K562 (cell line): ENCODE measurements at regions not wholly inside any gene's neighbourhood (a gene's known extent, or its start where the extent isn't known, plus 50 kb on each side); places are given as distances from the start of the nearest gene placed in this dataset.
A peak's percentile ranks its signal among the peaks of the same experiment; 100 is the strongest.

ENCODE experiments used
- ATAC-seq: fragments of 200-7000 bp; cut with Tn5 transposase; 3 replicates; pipeline ENCODE4 v1.9.1; 2020; ENCODE audit warnings: moderate library complexity
- BruUV-seq: library from RNA; stranded (reverse); fragments of 400-500 nt; replicated peaks from 2 replicates; lab custom pipeline; 2021; lab: Mats Ljungman, UMichigan
- CTCF ChIA-PET: fragments of 300-600 bp; formaldehyde crosslinking; extraction: SDS; loops from one replicate; lab custom pipeline; 2021; ENCODE audit warnings: low intra/inter-chr PET ratio; lab: Yijun Ruan, JAX
- POLR2A ChIA-PET: fragments of 300-600, 350-650 bp; sonication (Branson Sonifier 250); formaldehyde crosslinking; extraction: SDS; loops from one replicate; lab custom pipeline; 2021; ENCODE audit warnings: antibody characterized with exemption, inconsistent platforms; lab: Yijun Ruan, JAX
- DNase-seq, 4 experiments: peaks; one replicate each; pipeline versions ENCODE4 v3.0.0 to v3.0.0-alpha.2; 2011 to 2018; ENCODE audit warnings: low spot score in 3 of 4, mixed read lengths in 3 of 4; ENCODE audit errors: extremely low read depth in 1 of 4
- FAIRE-seq: peaks from 2 replicates; lab custom pipeline; 2011; peaks lifted over from hg19 to GRCh38; lab: Jason Lieb, UNC
- H2AFZ ChIP-seq: 2 replicates; pipeline ENCODE4 v1.6.0; 2011; ENCODE audit warnings: low read depth, low read length, control low read depth, inconsistent platforms
- H3K27ac ChIP-seq: fragments of 200-600 bp; 3 replicates; pipeline ENCODE4 v1.8.0; 2011; ENCODE audit warnings: low read depth, mild to moderate bottlenecking, control low read depth, inconsistent platforms, low read length, moderate library complexity, mixed read lengths; ENCODE audit errors: extremely low read depth
- H3K27me3 ChIP-seq, 2 experiments: fragments of 300-600 bp in 1 of 2; 2 replicates in 1 of 2; 3 replicates in 1 of 2; pipeline versions ENCODE4 v1.6.0 to v1.8.0; 2011; ENCODE audit warnings: inconsistent platforms in 2 of 2, low read length in 2 of 2, mild to moderate bottlenecking in 1 of 2, mixed read lengths in 1 of 2, moderate library complexity in 1 of 2; ENCODE audit not compliant: control insufficient read depth in 2 of 2, insufficient read depth in 2 of 2
- H3K36me3 ChIP-seq: fragments of 300-600 bp; 3 replicates; pipeline ENCODE4 v1.8.0; 2011; ENCODE audit warnings: mild to moderate bottlenecking, low read length, inconsistent platforms; ENCODE audit not compliant: control insufficient read depth, insufficient read depth
- H3K4me1 ChIP-seq, 2 experiments: fragments of 200-600 bp in 1 of 2; replicated peaks in 1 of 2; 2 replicates in 1 of 2; 3 replicates in 1 of 2; pipeline versions ENCODE4 v1.5.1 to v1.8.0; 2011; ENCODE audit warnings: inconsistent platforms in 2 of 2, low read length in 2 of 2, mild to moderate bottlenecking in 1 of 2, mixed read lengths in 1 of 2, moderate library complexity in 1 of 2; ENCODE audit not compliant: control insufficient read depth in 2 of 2, insufficient read depth in 2 of 2
- H3K4me2 ChIP-seq: 2 replicates; pipeline ENCODE4 v1.6.1; 2011; ENCODE audit warnings: low read length, control low read depth, inconsistent platforms, mixed read lengths; ENCODE audit not compliant: insufficient read depth
- H3K4me3 ChIP-seq: fragments of 200-600 bp; sonication (generic), shearing (Covaris generic); 2 replicates; pipeline ENCODE4 v1.5.1; 2016; ENCODE audit warnings: control low read depth, inconsistent platforms
- H3K79me2 ChIP-seq: fragments of 200-600 bp; 3 replicates; pipeline ENCODE4 v1.8.0; 2011; ENCODE audit warnings: low read length, inconsistent platforms; ENCODE audit not compliant: control insufficient read depth, insufficient read depth
- H3K9ac ChIP-seq, 2 experiments: 2 replicates each; pipeline versions ENCODE4 v1.6.0 to v1.6.1; 2011; ENCODE audit warnings: low read depth in 2 of 2, low read length in 2 of 2, control low read depth in 1 of 2, inconsistent platforms in 1 of 2, mild to moderate bottlenecking in 1 of 2, mixed read lengths in 1 of 2; ENCODE audit not compliant: insufficient read depth in 1 of 2
- H3K9me1 ChIP-seq: one replicate; pipeline ENCODE4 v1.6.0; 2011; ENCODE audit warnings: inconsistent platforms, mild to moderate bottlenecking, low read length, moderate library complexity; ENCODE audit not compliant: control insufficient read depth, insufficient read depth
- H3K9me3 ChIP-seq: replicated peaks from 2 replicates; pipeline ENCODE4 v1.5.1; 2011; ENCODE audit warnings: low read depth, low read length, inconsistent platforms; ENCODE audit not compliant: control insufficient read depth, insufficient read depth
- H4K20me1 ChIP-seq: replicated peaks from 2 replicates; pipeline ENCODE4 v1.6.1; 2011; ENCODE audit warnings: low read length, inconsistent platforms, mixed read lengths; ENCODE audit not compliant: control insufficient read depth, insufficient read depth
- ATF1 ChIP-seq, 2 experiments: fragments of 450-650 bp in 1 of 2; IDR thresholded peaks; 2 replicates each; pipeline ENCODE4 v1.6.1; 2016; ENCODE audit warnings: missing compliant biosample characterization in 1 of 2, missing genetic modification characterization in 1 of 2
- EP300 ChIP-seq: IDR thresholded peaks from 2 replicates; pipeline ENCODE4 v1.6.1; 2012; ENCODE audit warnings: low read length, improper control_type of control experiment
- ETV5 ChIP-seq: sonication (generic); formaldehyde crosslinking; IDR thresholded peaks from 2 replicates; pipeline ENCODE4 v1.4.0; 2020; ENCODE audit warnings: low read depth, mild to moderate bottlenecking, missing genetic modification reagents
- TAF7 ChIP-seq: fragments of 450-650 bp; IDR thresholded peaks from 2 replicates; pipeline ENCODE4 v1.6.1; 2016; ENCODE audit warnings: missing genetic modification characterization, missing compliant biosample characterization
- ZKSCAN8 ChIP-seq: fragments of 200-800 bp; sonication (Bioruptor generic); IDR thresholded peaks from 2 replicates; pipeline ENCODE4 v1.6.1; 2016; ENCODE audit warnings: missing genetic modification characterization, missing compliant biosample characterization
- ZNF695 ChIP-seq: fragments of 450-650 bp; formaldehyde crosslinking; IDR thresholded peaks from 2 replicates; pipeline ENCODE4 v1.4.0; 2020; ENCODE audit warnings: mild to moderate bottlenecking, moderate library complexity
- WGBS: fragments of 100-300 bp; shearing (Covaris generic); methylation state at CpG from one replicate; pipeline ENCODE4 v1.1.6; 2016; ENCODE audit warnings: low coverage, mixed read lengths; ENCODE audit not compliant: insufficient coverage; ENCODE audit errors: missing lambda C conversion rate; 5-methylcytosine and 5-hydroxymethylcytosine counted together
- in situ Hi-C: fragments of 300-500 bp; cut with MboI; formaldehyde crosslinking; loops from 4 replicates; pipeline ENCODE4 v1.15.0; 2018; ENCODE audit warnings: inconsistent platforms, mixed read lengths
- intact Hi-C: fragments of 100-400 bp; cut with micrococcal nuclease; formaldehyde crosslinking; loops from 2 replicates; pipeline ENCODE4 v1.14.2; 2022

- Histone ChIP-seq H3K27me3 (peaks cover 0 to 9% of the 10 kb centered on the region in 2 experiments; a peak in 4 of 5 replicates), H3K79me2 (no peaks in the 10 kb centered on the region), H3K9me3 (no peaks in the 10 kb centered on the region), H3K4me2 (no peak overlapping the region), H4K20me1 (no peaks in the 10 kb centered on the region), H3K27ac (no peak overlapping the region), H3K4me3 (no peak overlapping the region), H3K9me1 (no peaks in the 10 kb centered on the region), H3K36me3 (no peaks in the 10 kb centered on the region), H2AFZ (no peak overlapping the region), H3K9ac (no peak overlapping the region), H3K4me1 (no peaks in the 10 kb centered on the region)
- no peak for FAIRE-seq
- intact Hi-C loops (no loop called here), in situ Hi-C loops (no loop called here)
- ChIA-PET POLR2A (interaction anchor here (0.6 to 1.3 kb wide), 2 partner anchors 65 to 73 kb away, joined by 3 read pairs; no protein-coding TSS in a partner anchor), CTCF (no interaction called here)
- DNase-seq = no peak
- no TSS peak for BruUV-seq
- ATAC-seq = no peak
- WGBS = 39% methylated on average over 7 of the region's 7 CpGs
- no peak for TF ChIP-seq TAF7 (tag)
- TF ChIP-seq ZNF695 (CRISPR knock-in tag) = no peak
- TF ChIP-seq ZKSCAN8 = peak; percentile 77; the same call in 1 of the 2 replicates
- no peak for TF ChIP-seq ETV5 (CRISPR knock-in tag)
These were observed 90.9 kb upstream of the MDM1 start for GRCh38 chr12:68422956-68423574.

DNA sequence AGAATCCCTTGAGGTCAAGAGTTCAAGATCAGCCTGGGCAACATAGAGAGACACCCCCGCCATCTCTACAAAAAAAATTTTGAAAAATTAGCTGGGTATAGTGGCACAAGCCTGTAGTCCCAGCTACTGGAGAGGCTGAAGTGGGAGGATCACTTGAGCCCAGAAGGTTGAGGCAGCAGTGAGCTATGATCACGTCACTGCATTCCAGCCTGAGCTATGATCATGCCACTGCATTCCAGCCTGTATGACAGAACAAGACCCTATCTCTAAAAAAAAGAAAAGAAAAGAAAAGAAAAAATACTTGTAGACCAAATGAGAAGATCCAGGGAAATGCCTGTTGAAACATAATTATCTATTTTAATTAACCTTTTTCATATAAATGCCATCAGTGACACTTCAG is 93.8 kb upstream of the MDM1 start:
- no TSS peak for BruUV-seq
- Histone ChIP-seq H3K4me1 (no peaks in the 10 kb centered on the region), H3K27me3 (peaks cover 0 to 9% of the 10 kb centered on the region in 2 experiments; a peak in 3 of 5 replicates), H3K4me2 (no peak overlapping the region), H4K20me1 (no peaks in the 10 kb centered on the region), H3K27ac (no peak overlapping the region), H3K9me3 (no peaks in the 10 kb centered on the region), H3K9me1 (no peaks in the 10 kb centered on the region), H2AFZ (no peak overlapping the region), H3K4me3 (no peak overlapping the region), H3K9ac (no peak overlapping the region), H3K79me2 (no peaks in the 10 kb centered on the region), H3K36me3 (no peaks in the 10 kb centered on the region)
- intact Hi-C loops = no loop called here
- CTCF ChIA-PET = no interaction called here
- no peak for FAIRE-seq
- no peak for ATAC-seq
- TF ChIP-seq EP300 (no peak), ATF1 (CRISPR knock-in tag; IDR thresholded peaks at IDR 0.05) (no peak), ATF1 (tag; IDR thresholded peaks at IDR 0.05) (no peak)
- in situ Hi-C loops = no loop called here
- POLR2A ChIA-PET = no interaction called here
- 20% methylated on average over 2 of the region's 2 CpGs for WGBS
- DNase-seq = no peak
